ENCODE measurements at regions not wholly inside any gene's neighbourhood (a gene's known extent, or its start where the extent isn't known, plus 50 kb on each side); places are given as distances from the start of the nearest gene placed in this dataset.

- Histone ChIP-seq H3K4me3 (replicated peaks; ENCODE audit: insufficient read depth, low read length) (no peak overlapping the region), H3K27me3 (ENCODE audit: insufficient read depth, poor library complexity, severe bottlenecking) (no peaks in the 10 kb centered on the region), H3K27ac (replicated peaks) (no peak overlapping the region)
- no peak for DNase-seq (ENCODE audit: low read depth in 1 of 2, low spot score in 1 of 2)
- no peak for TF ChIP-seq GABPA (IDR thresholded peaks at IDR 0.05; ENCODE audit: low read depth)
- no peak for TF ChIP-seq REST (IDR thresholded peaks at IDR 0.05; ENCODE audit: insufficient replicate concordance, low read depth)
- no peak for TF ChIP-seq SPI1 (IDR thresholded peaks at IDR 0.05; ENCODE audit: borderline replicate concordance, low read depth)
- TF ChIP-seq POLR2AphosphoS5 (IDR thresholded peaks at IDR 0.05; ENCODE audit: low read depth): no peak
- TF ChIP-seq, protein P1, sequence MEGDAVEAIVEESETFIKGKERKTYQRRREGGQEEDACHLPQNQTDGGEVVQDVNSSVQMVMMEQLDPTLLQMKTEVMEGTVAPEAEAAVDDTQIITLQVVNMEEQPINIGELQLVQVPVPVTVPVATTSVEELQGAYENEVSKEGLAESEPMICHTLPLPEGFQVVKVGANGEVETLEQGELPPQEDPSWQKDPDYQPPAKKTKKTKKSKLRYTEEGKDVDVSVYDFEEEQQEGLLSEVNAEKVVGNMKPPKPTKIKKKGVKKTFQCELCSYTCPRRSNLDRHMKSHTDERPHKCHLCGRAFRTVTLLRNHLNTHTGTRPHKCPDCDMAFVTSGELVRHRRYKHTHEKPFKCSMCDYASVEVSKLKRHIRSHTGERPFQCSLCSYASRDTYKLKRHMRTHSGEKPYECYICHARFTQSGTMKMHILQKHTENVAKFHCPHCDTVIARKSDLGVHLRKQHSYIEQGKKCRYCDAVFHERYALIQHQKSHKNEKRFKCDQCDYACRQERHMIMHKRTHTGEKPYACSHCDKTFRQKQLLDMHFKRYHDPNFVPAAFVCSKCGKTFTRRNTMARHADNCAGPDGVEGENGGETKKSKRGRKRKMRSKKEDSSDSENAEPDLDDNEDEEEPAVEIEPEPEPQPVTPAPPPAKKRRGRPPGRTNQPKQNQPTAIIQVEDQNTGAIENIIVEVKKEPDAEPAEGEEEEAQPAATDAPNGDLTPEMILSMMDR (IDR thresholded peaks at IDR 0.05; ENCODE audit: insufficient read depth, low read length): no peak
Observed at GRCh38 chr11:64453466-64453865, 94.5 kb downstream of the RPS6KA4 start.

DNA sequence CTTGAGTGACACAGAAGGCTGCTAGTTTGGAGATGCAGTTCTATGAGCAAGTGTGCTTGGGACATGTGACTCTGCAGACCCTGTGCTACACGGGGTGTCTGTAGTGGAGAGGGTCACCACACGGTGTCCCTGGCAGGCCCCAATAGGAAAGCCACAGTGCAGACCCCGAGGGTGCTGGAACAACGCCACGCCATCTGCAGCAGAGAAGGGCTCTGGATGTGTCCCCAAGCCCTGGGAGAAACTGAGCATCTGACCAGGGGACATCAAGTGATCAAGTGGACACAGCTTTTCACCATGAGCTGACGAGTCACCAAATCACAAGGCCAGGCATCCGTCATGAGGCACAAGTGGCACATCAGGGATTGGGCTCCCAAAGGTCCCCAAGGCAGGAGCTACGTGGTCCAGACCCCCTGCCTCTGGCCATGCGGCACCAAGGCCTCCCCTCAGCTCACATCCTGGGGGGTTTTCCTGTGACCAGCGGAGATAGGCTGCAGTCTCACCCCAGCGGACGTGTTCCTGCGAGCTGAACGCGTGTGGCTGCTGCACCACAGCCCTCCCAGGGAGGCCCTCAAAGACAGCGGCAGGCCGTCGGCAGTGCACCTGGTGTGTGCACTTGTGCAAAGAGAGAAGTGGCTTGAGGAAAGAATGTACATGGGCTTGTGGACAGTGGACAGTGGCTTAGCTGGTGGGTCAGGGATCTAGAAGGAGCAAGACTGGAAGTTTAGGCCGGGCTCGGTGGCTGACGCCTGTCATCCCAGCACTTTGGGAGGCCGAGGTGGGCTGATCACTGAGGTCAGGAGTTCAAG is 96.7 kb downstream of the RPS6KA4 start:
- Histone ChIP-seq H3K27me3 (ENCODE audit: insufficient read depth, poor library complexity, severe bottlenecking) (no peaks in the 10 kb centered on the region), H3K4me3 (replicated peaks; ENCODE audit: insufficient read depth, low read length) (no peak overlapping the region), H3K27ac (replicated peaks) (no peak overlapping the region)
- TF ChIP-seq, protein P1 (IDR thresholded peaks at IDR 0.05; ENCODE audit: insufficient read depth, low read length): no peak
- TF ChIP-seq SPI1 (IDR thresholded peaks at IDR 0.05; ENCODE audit: borderline replicate concordance, low read depth) (no peak), POLR2AphosphoS5 (IDR thresholded peaks at IDR 0.05; ENCODE audit: low read depth) (no peak), GABPA (IDR thresholded peaks at IDR 0.05; ENCODE audit: low read depth) (no peak), REST (IDR thresholded peaks at IDR 0.05; ENCODE audit: insufficient replicate concordance, low read depth) (no peak)
- no peak for DNase-seq (ENCODE audit: low read depth in 1 of 2, low spot score in 1 of 2)

- no peak overlapping the region for H3K27ac ChIP-seq (replicated peaks)
- TF ChIP-seq GABPA (IDR thresholded peaks at IDR 0.05; ENCODE audit: low read depth) (no peak), SPI1 (IDR thresholded peaks at IDR 0.05; ENCODE audit: borderline replicate concordance, low read depth) (no peak), REST (IDR thresholded peaks at IDR 0.05; ENCODE audit: insufficient replicate concordance, low read depth) (no peak), POLR2AphosphoS5 (IDR thresholded peaks at IDR 0.05; ENCODE audit: low read depth) (no peak)
- TF ChIP-seq, protein P1 (IDR thresholded peaks at IDR 0.05; ENCODE audit: insufficient read depth, low read length): no peak
- H3K27me3 ChIP-seq (ENCODE audit: insufficient read depth, poor library complexity, severe bottlenecking): no peaks in the 10 kb centered on the region
Observed at GRCh38 chr11:64456509-64457320, 97.8 kb downstream of the RPS6KA4 start.

More at GRCh38 chr11:64456509-64457320, 97.8 kb downstream of the RPS6KA4 start:
- DNase-seq (ENCODE audit: low read depth in 1 of 2, low spot score in 1 of 2): no peak
- no peak overlapping the region for H3K4me3 ChIP-seq (replicated peaks; ENCODE audit: insufficient read depth, low read length)
